Left renal cortex interstitium (tissue), 4 donors: ENCODE measurements at regions not wholly inside any gene's neighbourhood (a gene's known extent, or its start where the extent isn't known, plus 50 kb on each side); places are given as distances from the start of the nearest gene placed in this dataset.

Source experiments
- DNase-seq, 4 donors: peaks; one replicate each; pipeline ENCODE4 v3.0.0-alpha.2; 2013; ENCODE audit warnings: low read depth in 4 of 4, low spot score in 2 of 4, missing footprints in 1 of 4

GRCh38 chr1:58861506-58861905 lies 77.7 kb upstream of the JUN start:
- no peak for DNase-seq

DNA sequence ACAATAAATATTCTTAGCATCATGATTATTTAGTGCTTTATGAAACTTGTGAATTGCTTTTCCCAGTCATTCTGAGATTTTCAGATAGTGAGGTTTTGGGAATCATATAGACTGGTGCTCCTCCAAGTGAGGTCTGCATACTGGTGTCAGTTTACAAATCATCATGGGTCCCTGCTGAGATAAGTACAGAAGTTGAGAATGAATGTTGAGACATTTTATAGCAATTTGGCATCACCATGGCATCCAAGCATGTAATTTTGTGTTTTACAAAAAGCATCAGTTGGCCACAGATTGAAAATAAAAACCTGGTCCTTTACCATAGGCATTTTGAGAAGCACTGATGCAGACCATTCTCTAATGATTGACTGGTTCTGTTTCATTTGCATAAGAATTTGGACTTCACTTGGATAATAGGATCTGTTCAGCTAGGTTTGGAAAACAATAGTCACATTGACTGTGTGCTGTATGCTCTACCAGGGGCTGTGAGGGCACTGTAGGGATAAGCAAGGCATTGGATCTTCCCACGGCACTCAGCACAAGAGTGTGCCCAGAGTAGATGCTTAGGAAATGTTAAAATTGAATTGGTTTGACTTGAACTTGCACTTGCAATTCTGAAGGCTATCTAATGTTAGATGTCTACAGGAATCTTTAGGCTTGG lies 79.0 kb upstream of the JUN start:
- no peak for DNase-seq

GRCh38 chr1:58864654-58865053 lies 80.8 kb upstream of the JUN start:
- DNase-seq, result no peak

GRCh38 chr1:58866578-58866977 lies 82.7 kb upstream of the JUN start:
- DNase-seq, result no peak

DNA sequence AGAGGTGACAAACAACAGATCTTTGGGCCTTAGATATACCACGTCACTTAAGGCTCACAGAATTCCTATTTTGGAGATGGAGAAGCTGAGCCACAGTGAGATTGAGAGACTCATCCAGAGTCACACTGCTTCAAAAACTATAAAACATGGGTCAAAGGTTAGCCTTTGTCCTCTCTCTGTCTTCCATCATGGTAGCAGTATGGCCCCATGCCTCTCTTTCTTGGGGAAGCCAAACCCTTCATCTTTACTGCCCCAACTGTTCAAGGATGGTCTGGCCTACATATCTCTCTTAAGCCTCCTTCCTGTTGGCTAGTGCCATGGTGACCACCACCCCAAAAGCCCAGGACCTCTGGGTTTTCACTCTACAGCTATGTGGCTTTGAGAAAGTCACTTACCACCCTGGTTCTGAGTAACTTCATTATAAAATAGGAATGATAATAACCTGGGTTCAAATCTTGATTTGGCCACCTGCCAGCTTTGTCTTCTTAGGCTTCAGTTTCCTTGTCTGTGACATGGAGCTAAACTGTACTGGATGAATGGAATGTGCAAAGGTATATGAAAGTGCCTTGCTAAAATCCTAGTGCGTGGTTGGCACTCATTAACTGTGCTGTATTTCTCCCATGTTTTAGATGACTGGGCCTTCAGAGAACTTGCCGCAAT lies 85.9 kb upstream of the JUN start:
- no peak for DNase-seq

GRCh38 chr1:58870298-58870676 lies 86.4 kb upstream of the JUN start:
- DNase-seq, result no peak

DNA sequence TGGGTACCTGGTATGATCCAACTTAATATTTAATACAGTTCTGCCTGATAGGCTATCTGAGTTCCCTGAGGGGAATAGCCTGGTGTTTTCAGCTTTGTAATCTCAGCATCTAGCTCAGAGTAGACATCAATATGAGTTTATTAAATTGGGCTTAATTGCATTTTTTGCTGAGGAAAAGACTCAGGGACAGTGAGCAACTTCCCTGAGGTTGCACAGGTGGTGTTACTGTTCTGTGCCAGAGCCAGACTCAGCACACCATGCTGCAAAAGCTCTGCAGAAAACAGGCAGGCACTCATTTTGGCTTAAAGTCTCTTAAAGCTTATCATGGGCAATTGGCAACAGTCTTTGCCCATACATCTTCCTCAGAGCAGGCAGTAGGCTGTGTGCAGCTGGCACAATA lies 90.5 kb upstream of the JUN start:
- no peak for DNase-seq

- DNase-seq, result no peak
These were observed 91.2 kb upstream of the JUN start for GRCh38 chr1:58874757-58875755.

GRCh38 chr1:58879464-58879863 lies 95.6 kb upstream of the JUN start:
- no peak for DNase-seq

- DNase-seq, result no peak
These were observed 96.7 kb upstream of the JUN start for GRCh38 chr1:58880592-58880991.

DNA sequence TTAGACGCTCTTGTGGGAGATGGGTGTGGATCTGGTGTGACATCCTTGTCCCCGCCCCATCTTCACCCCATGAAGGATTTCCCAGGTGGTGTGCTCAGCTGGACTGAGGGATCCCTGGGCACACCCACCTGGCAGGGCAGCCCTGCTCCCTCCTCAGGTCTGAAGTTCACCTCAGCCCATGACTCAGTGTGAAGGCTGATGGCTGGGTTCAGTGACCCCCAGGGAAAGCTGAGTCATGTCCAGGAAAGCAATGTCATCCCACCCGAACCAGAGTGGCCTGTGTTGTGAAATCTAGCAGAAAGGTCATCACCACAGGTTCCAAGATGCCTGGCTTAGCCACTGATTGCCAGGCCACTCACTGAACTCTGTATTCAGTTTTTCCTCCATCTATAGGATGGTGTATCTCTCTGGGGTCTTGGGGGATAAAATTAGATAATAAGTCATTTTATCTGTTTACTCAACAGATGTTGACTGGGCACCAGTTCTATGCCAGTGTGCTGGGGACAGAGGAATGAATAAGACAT lies 97.7 kb upstream of the JUN start:
- DNase-seq, result no peak

DNA sequence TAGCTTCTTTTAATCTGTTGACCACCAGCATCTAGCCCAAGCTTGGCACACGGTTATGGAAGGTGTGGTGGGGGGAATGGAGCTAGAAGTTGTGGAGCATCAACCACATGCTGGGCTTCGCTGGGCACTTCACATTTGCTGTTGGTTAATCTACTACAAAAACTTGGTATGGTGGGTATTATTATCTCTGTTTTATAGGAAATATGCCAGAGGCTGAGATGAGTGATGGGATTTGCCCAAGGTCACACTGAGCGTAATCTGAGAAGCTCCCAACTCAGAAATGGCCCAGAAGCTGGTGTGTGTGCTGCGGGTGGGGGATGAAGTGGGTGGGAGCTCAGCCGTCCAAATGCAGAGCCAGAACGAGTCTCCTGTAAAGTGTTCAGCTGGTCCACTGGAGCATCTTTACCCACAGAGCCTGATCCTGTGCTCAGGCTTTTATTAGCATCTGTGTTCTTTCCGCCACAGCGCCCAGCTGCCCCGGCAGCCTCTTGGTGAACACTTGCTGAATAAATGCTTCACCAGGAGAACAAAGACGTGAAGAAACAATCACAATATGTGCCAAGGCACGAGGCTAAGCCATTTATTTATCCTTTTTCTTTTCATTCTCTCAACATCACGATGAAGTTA lies 98.6 kb upstream of the JUN start:
- DNase-seq, result no peak

GRCh38 chr1:58883037-58883887 lies 99.4 kb upstream of the JUN start:
- no peak for DNase-seq

DNA sequence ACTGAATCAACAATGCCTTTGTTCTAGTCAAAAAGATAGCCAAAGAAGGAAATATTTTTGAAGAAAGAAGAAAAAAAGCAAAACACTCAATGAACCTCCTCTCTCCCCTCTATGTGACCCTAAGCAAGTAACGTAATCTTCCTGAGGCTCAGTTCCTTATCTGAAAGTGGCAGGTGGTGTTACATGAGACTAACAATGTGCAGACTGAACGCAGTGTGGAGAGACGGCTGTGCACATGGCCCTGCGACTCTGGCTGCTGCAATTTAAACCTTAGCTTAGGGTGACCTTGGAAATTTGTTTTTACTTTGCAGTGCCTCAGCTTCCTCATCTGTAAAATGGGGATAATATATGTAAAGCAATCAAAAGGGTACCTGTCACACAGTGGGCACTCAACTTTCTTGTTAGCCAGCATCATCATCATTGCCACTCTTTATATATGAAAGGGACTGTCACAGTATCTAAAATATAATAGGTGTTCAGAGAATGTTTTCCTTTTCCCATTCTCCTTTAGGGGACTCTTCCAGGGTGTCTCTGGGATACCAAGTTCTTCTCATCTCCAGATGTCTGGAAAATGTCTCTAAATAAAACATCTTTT lies 100.1 kb upstream of the JUN start:
- DNase-seq, result no peak

DNA sequence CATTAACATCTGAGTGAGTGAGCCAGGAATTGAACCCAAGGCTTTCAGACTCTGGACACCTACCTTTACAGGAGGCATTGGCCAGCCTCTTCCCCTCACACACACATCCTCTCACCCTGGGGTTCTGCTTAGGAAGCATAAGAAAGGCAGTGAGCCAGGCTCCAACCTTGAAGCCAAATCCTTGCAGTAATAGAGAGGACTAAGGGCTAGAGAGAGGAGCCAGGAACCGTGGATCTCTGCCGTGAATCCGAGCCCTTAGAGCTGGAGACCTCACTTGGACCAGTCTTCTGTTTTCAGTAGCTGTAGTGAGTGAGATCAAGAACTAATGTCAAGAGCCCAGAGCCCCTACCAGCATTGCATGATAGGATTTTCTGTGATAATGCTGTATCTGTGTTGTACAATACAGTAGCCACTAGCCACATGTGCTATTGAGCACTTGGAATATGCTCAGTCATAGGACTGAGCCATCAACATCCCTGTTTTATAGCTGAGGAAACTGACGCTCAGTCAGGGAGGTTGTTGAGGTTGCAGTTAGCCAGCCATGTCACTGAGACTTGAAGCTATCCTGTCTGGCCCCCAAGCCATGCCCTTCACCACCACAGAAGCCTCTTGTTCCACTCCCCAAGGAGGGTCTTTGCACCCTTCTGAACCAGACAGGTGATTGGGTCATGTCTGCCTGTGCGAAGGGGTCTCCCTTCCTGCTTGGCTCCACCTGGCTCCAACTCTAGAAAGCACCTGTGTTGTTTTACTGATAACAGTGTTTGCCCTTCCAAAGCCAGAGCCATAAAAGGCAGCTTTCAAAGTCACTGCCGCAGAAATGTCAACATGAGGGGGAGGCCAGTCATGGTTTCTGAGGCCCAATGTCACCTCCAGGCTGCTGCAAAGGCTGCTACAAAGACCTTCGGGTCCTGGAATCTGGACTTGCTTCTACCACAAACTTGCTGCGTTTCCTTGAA lies 101.1 kb upstream of the JUN start:
- DNase-seq, result no peak

DNA sequence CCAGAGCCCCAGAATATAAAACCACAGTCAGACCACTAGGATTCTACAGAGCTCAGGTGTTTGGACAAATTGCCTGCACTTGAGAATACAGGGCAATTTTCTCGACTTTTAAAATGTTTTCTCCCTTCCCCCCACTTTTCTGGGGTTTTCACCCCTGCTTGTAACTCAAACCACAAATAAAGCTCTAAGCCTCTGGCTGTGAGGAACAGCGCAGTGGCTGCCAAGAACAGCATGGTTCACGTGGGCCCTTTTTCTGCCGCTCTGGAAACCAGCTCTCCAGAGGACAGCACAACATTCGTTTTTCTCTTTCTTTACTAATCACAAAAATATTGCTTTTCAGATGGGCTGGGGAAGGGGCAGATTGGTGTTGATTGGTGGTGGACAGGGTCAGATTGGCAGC lies 102.2 kb upstream of the JUN start:
- no peak for DNase-seq

GRCh38 chr1:58886611-58887010 lies 102.8 kb upstream of the JUN start:
- no peak for DNase-seq

- DNase-seq, result no peak
These were observed 103.2 kb upstream of the JUN start for GRCh38 chr1:58887059-58887458.
